CD4-positive, CD25-positive, alpha-beta regulatory T cell (primary cell): ENCODE measurements at regions not wholly inside any gene's neighbourhood (a gene's known extent, or its start where the extent isn't known, plus 50 kb on each side); places are given as distances from the start of the nearest gene placed in this dataset.
"Not testable (repeated sequence)": the region's sequence is repeated elsewhere in the genome, so short reads cannot be mapped to it uniquely, and the experiment has no call there.

Experiments
- ATAC-seq, 2 donors: fragments of 150-1000 bp; cut with Tn5 transposase; one replicate each; pipeline ENCODE4 v1.10.0; 2021; ENCODE audit warnings: low read depth in 2 of 2, moderate number of reproducible peaks in 2 of 2, moderate library complexity in 1 of 2
- DNase-seq, 3 donors: peaks; one replicate each; pipeline versions ENCODE4 v3.0.0 to v3.0.0-alpha.2; 2012 to 2022; ENCODE audit warnings: mixed read lengths in 1 of 3
- H3K27ac ChIP-seq: one replicate; pipeline ENCODE4 v1.7.0; 2013; ENCODE audit warnings: mild to moderate bottlenecking, low read length; ENCODE audit not compliant: insufficient read depth, poor library complexity, severe bottlenecking
- H3K27me3 ChIP-seq: one replicate; pipeline ENCODE4 v1.7.0; 2013; ENCODE audit warnings: low read length; ENCODE audit not compliant: control insufficient read depth, insufficient read depth
- H3K36me3 ChIP-seq: one replicate; pipeline ENCODE4 v1.7.0; 2013; ENCODE audit warnings: mild to moderate bottlenecking, low read length, moderate library complexity; ENCODE audit not compliant: control insufficient read depth, insufficient read depth
- H3K4me1 ChIP-seq: 2 replicates; pipeline ENCODE4 v1.7.0; 2013; ENCODE audit warnings: mild to moderate bottlenecking, low read length; ENCODE audit not compliant: insufficient read depth, control insufficient read depth, poor library complexity, severe bottlenecking
- H3K4me3 ChIP-seq: one replicate; pipeline ENCODE4 v1.7.0; 2013; ENCODE audit warnings: low read depth, mild to moderate bottlenecking, low read length, moderate library complexity
- H3K9me3 ChIP-seq, 2 experiments: 1 replicate in 1 of 2; 2 replicates in 1 of 2; pipeline ENCODE4 v1.7.0; 2013; ENCODE audit warnings: low read length in 2 of 2, mild to moderate bottlenecking in 1 of 2, moderate library complexity in 1 of 2; ENCODE audit not compliant: control insufficient read depth in 2 of 2
- H3K27ac Mint-ChIP-seq, 3 donors: one replicate each; pipeline ENCODE4 v1.8.0; 2020 to 2022; ENCODE audit warnings: mild to moderate bottlenecking in 3 of 3, mixed read lengths in 3 of 3, moderate library complexity in 2 of 3
- H3K27me3 Mint-ChIP-seq: one replicate; pipeline ENCODE4 v1.8.0; 2022; ENCODE audit warnings: mild to moderate bottlenecking, mixed read lengths
- H3K36me3 Mint-ChIP-seq: one replicate; pipeline ENCODE4 v1.8.0; 2020; ENCODE audit warnings: mixed read lengths
- H3K4me1 Mint-ChIP-seq, 4 donors: one replicate each; pipeline ENCODE4 v1.8.0; 2020 to 2022; ENCODE audit warnings: mixed read lengths in 4 of 4, mild to moderate bottlenecking in 1 of 4
- H3K4me3 Mint-ChIP-seq, 4 donors: one replicate each; pipeline ENCODE4 v1.8.0; 2020 to 2022; ENCODE audit warnings: mild to moderate bottlenecking in 4 of 4, mixed read lengths in 4 of 4, moderate library complexity in 3 of 4
- H3K9me3 Mint-ChIP-seq, 7 donors: one replicate each; pipeline ENCODE4 v1.8.0; 2020 to 2022; ENCODE audit warnings: mixed read lengths in 7 of 7, mild to moderate bottlenecking in 3 of 7, moderate library complexity in 2 of 7

DNA sequence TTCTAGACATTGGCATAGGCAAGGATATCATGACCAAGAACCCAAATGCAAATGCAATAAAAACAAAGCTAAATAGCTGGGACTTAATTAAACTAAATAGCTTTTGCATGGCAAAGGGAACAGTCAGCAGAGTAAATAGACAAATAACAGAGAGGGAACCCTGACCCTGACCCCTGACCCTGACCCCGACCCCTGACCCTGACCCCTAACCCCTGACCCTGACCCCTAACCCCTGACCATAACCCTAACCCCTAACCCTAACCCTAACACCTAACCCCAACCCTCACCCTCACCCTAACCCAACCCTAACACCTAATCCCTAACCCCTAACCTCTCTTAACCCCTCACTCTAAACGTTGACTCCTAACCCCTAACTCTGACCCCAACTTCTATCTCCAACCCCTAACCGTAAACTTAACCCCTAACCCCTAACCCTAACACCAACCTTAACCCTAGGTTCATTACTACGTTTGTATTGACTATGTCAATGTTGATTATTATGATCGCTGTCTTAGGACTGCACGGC, 189.7 kb downstream of the CCT8L2 start:
- not testable (repeated sequence) for H3K27me3 ChIP-seq, H3K27me3 Mint-ChIP-seq, H3K9me3 ChIP-seq, H3K4me3 ChIP-seq, H3K4me1 Mint-ChIP-seq, ATAC-seq, H3K36me3 ChIP-seq, H3K36me3 Mint-ChIP-seq, DNase-seq, H3K4me3 Mint-ChIP-seq, H3K27ac ChIP-seq, H3K27ac Mint-ChIP-seq, H3K4me1 ChIP-seq
- peaks cover 0 to 17% (median 5%) of the 10 kb centered on the region in 7 donors for H3K9me3 Mint-ChIP-seq

DNA sequence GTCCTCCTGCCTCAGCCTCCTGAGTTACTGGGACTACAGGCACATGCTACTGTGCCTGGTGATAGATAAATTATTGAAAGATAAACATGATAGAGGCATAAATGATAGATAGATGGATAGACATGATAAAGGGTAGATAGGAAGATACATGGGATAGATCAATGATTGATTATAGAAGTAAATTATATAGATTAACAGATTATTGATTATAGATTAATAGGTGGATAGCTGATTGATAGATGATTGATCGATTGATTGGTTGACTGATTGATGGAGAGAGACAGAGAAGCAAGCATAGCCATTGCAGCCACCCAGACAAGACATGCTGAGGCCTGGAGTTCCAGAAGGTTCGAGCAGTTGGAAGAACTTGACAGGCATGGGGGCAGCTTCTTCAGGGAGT, 199.1 kb downstream of the CCT8L2 start:
- not testable (repeated sequence) for H3K4me3 ChIP-seq, H3K4me1 Mint-ChIP-seq, H3K4me3 Mint-ChIP-seq, H3K27ac Mint-ChIP-seq, H3K36me3 Mint-ChIP-seq, H3K36me3 ChIP-seq, H3K27ac ChIP-seq, H3K4me1 ChIP-seq, H3K9me3 ChIP-seq, H3K27me3 ChIP-seq, DNase-seq, H3K27me3 Mint-ChIP-seq, ATAC-seq
- H3K9me3 Mint-ChIP-seq = peaks cover 0 to 10% (median 6%) of the 10 kb centered on the region in 7 donors

DNA sequence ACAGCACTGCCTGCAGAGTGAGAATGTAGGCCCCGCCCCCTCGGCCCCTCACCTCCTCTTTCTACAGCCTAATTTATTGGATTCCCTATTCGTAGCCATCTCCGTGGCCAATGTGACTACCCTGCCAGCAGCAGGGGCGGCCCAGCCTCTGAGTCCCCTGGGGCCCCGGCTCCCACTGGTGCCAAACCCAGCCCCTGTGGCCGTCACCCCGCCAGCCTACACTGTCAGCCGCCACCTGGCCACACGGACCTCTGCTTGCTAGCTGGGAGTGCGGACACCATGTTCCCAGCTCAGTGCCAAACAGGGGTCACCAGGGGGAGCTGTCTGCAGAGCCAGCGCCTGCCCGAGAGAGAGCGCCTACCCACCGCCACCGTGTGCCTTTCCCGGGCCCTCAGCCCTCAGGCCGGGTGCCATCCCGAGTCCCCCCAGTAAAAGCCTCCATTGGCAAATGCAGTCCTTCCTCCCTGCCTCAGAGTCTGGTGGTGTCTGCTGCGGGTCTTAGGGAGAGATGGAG, 201.1 kb downstream of the CCT8L2 start:
- H3K27me3 ChIP-seq, H3K9me3 ChIP-seq, H3K36me3 Mint-ChIP-seq, H3K4me3 Mint-ChIP-seq, H3K27me3 Mint-ChIP-seq, H3K27ac Mint-ChIP-seq, H3K4me3 ChIP-seq, H3K4me1 Mint-ChIP-seq, DNase-seq, H3K4me1 ChIP-seq, H3K27ac ChIP-seq, H3K36me3 ChIP-seq, ATAC-seq: not testable (repeated sequence)
- peaks cover 0 to 10% (median 0%) of the 10 kb centered on the region in 7 donors for H3K9me3 Mint-ChIP-seq

DNA sequence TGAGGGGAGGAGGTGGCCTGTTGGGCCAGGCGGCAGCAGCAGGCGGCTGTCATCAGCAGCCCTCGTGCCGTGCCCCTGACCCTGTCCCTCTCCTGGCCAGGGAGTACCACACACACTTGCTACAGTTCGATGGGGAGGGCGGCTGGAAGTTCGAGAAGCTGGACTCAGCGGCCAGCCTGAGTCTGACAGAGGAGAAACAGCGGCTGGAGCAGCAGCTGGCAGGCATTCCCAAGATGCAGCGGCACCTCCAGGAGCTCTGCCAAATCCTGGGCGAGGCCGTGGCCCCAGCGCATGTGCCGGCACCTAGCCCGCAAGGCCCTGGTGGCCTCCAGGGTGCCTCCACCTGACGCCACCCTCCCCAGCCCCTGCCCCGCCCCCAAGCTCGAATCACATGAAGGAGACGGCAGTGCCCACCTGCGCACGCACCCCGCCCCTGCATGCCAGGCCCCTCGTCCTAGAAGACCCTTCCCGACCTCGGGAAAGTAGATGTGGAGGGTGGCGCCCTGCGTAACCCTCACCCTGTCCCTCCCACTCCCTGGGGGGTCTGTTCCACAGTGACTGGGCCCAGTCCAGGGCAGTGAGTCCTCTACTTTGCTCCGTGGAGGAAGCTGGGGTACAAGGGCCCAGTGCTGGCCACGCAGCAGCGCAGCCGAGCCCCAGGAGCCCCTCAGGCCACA, 201.9 kb downstream of the CCT8L2 start:
- DNase-seq, H3K4me3 Mint-ChIP-seq: not testable (repeated sequence)

DNA sequence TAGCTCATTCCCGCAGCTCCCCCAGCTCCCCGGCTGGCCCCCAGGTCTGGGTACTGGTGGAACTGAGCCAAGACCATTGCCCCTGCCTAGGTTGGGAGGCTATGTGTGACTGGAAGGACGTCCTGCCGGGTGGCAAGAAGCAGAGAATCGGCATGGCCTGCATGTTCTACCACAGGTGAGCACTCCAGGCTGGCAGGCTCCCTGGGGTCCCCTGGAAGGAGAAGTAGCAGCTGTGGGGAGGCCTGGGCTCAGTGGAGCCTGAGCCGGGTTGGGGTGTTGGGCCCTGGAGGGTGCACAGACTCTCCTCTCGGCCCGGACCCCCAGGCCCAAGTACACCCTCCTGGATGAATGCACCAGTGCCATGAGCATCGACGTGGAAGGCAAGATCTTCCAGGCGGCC, 202.6 kb downstream of the CCT8L2 start:
- not testable (repeated sequence) for H3K9me3 ChIP-seq, H3K4me3 ChIP-seq, H3K36me3 Mint-ChIP-seq, ATAC-seq, H3K4me1 Mint-ChIP-seq, DNase-seq, H3K4me1 ChIP-seq, H3K27me3 ChIP-seq, H3K27ac ChIP-seq, H3K36me3 ChIP-seq, H3K4me3 Mint-ChIP-seq, H3K27ac Mint-ChIP-seq, H3K27me3 Mint-ChIP-seq
- H3K9me3 Mint-ChIP-seq = peaks cover 0 to 10% (median 0%) of the 10 kb centered on the region in 7 donors

More for the DNA sequence above, 201.9 kb downstream of the CCT8L2 start:
- not testable (repeated sequence) for H3K27ac Mint-ChIP-seq, H3K4me1 Mint-ChIP-seq, H3K36me3 Mint-ChIP-seq, H3K27ac ChIP-seq, H3K4me1 ChIP-seq, H3K36me3 ChIP-seq, H3K27me3 ChIP-seq, ATAC-seq, H3K27me3 Mint-ChIP-seq, H3K4me3 ChIP-seq, H3K9me3 ChIP-seq
- H3K9me3 Mint-ChIP-seq = peaks cover 0 to 10% (median 0%) of the 10 kb centered on the region in 7 donors

DNA sequence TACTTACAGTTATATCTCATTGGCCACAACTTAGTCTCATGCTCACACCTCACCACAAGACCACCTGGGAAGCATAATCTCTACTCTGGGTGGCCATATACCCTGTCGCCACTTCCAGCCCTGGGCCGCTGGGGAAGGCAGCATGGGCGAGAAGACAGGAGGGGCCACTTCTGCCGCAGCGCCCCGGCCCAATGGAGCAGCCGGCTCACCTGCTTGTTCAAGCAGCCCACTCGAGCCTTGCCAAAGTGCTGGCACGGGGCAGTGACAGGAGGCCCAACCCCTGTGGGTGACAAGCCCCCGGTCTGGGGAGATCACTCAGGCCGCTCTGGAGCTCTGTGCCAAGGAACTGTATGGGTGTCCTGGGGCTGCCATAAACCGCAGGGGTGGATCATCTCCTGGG, 203.4 kb downstream of the CCT8L2 start:
- H3K36me3 ChIP-seq, H3K27ac ChIP-seq, H3K27ac Mint-ChIP-seq, H3K4me1 Mint-ChIP-seq, H3K4me3 ChIP-seq, H3K4me1 ChIP-seq, H3K9me3 ChIP-seq, H3K36me3 Mint-ChIP-seq, ATAC-seq, H3K4me3 Mint-ChIP-seq, DNase-seq, H3K9me3 Mint-ChIP-seq, H3K27me3 ChIP-seq, H3K27me3 Mint-ChIP-seq: not testable (repeated sequence)

DNA sequence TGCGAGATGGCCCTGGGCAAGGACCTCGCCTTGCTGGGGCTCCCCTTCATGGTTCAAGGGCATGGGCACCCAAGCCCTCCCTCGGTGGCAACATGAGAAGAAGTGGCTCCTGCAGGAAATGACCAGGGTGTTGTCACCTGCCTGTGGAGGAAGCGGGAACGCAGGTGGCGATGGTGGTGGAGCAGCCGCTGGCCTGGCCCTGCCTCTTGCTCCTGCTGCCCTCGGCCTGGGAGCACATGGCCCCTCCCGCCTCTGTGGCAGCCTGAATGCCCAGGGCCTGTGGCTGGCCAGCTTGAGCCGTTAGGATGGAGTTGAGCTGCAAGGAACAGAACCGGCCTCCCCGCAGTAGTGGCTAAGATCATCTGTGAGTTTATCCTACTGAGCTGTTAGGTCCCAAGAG, 204.0 kb downstream of the CCT8L2 start:
- not testable (repeated sequence) for ATAC-seq, H3K4me3 ChIP-seq, H3K36me3 ChIP-seq, H3K27ac ChIP-seq, H3K4me1 ChIP-seq, H3K27ac Mint-ChIP-seq, H3K4me1 Mint-ChIP-seq, H3K27me3 Mint-ChIP-seq, DNase-seq, H3K27me3 ChIP-seq, H3K4me3 Mint-ChIP-seq, H3K9me3 ChIP-seq, H3K36me3 Mint-ChIP-seq, H3K9me3 Mint-ChIP-seq

DNA sequence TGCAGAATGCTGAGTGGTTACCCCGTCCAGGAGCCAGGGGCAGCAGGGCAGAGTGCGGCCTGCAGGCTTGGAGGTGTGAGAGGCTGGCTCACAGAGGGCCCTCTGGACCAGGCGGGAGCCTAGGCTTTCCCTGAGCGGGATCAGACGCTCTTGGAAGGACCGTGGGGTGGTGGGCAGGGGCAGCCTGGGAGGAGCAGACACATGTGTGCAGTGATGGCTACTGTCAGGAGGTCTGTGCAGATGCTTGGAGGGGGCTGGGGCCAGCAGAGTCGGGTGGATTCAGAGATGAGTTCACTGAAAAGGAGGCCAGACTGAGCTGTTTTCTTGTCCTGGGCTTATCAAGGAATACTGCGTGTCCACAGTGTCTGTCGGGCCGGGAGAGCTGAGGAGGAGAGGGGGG, 204.5 kb downstream of the CCT8L2 start:
- H3K27ac ChIP-seq, H3K27me3 Mint-ChIP-seq, H3K9me3 Mint-ChIP-seq, ATAC-seq, H3K4me3 Mint-ChIP-seq, H3K9me3 ChIP-seq, H3K4me1 ChIP-seq, H3K36me3 Mint-ChIP-seq, H3K36me3 ChIP-seq, DNase-seq, H3K4me3 ChIP-seq, H3K27ac Mint-ChIP-seq, H3K27me3 ChIP-seq, H3K4me1 Mint-ChIP-seq: not testable (repeated sequence)
